ENCODE measurements at regions not wholly inside any gene's neighbourhood (a gene's known extent, or its start where the extent isn't known, plus 50 kb on each side); places are given as distances from the start of the nearest gene placed in this dataset.

DNA sequence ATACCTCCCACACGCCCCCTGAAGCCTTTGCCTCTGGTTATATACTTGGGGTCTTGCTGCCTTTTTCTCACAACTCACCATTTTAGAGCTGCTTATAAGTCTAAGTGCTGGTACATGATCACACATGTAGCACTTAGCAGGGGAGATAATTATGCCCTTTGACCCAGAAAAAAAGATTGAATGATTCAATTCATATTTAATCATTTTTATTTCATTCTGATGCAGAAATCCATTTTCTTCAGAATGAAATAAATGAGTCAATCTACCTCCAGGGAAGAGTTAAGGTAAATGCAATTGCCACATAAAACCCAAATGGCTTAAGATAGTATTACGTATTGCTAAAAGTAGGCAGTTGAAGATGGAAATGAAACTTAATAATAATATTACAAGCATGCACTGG is 414.6 kb upstream of the PRICKLE1 start:
- Histone ChIP-seq H3K36me3 (ENCODE audit: control insufficient read depth in 4 of 4, insufficient read depth in 3 of 4, low read depth in 1 of 4, low read length in 3 of 4) (no peaks in the 10 kb centered on the region), H3K9me3 (ENCODE audit: control insufficient read depth in 4 of 4, low read length in 3 of 4) (no peaks in the 10 kb centered on the region), H3K4me1 (ENCODE audit: control insufficient read depth in 4 of 4, insufficient read depth in 4 of 4, low read length in 3 of 4) (no peaks in the 10 kb centered on the region), H3K27ac (ENCODE audit: low read depth in 1 of 2, low read length in 2 of 2) (no peak overlapping the region), H3K4me3 (ENCODE audit: low read depth in 1 of 3, low read length in 3 of 3) (no peak overlapping the region), H3K9ac (ENCODE audit: low read depth in 1 of 2, low read length in 2 of 2) (no peak overlapping the region), H3K27me3 (ENCODE audit: control insufficient read depth in 4 of 4, insufficient read depth in 4 of 4, low read length in 3 of 4) (peaks cover 0 to 3% (median 0%) of the 10 kb centered on the region in 4 donors)
- TF ChIP-seq HNF4G (IDR thresholded peaks at IDR 0.05) (no peak), TAF1 (conservative IDR thresholded peaks at IDR 0.05) (no peak), EGR1 (IDR thresholded peaks at IDR 0.05; ENCODE audit: low read depth in 2 of 2) (no peak), HNF4A (conservative IDR thresholded peaks at IDR 0.05) (no peak), GABPA (IDR thresholded peaks at IDR 0.05 in 1 of 2, conservative IDR thresholded peaks at IDR 0.05 in 1 of 2) (no peak), FOXA1 (IDR thresholded peaks at IDR 0.05) (no peak), JUND (IDR thresholded peaks at IDR 0.05) (no peak), RAD21 (IDR thresholded peaks at IDR 0.05) (no peak), RXRA (IDR thresholded peaks at IDR 0.05) (no peak), SP1 (IDR thresholded peaks at IDR 0.05) (no peak)
- TF ChIP-seq, protein P1, sequence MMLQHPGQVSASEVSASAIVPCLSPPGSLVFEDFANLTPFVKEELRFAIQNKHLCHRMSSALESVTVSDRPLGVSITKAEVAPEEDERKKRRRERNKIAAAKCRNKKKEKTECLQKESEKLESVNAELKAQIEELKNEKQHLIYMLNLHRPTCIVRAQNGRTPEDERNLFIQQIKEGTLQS (IDR thresholded peaks at IDR 0.05): no peak
- TF ChIP-seq, protein P2, sequence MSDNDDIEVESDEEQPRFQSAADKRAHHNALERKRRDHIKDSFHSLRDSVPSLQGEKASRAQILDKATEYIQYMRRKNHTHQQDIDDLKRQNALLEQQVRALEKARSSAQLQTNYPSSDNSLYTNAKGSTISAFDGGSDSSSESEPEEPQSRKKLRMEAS (IDR thresholded peaks at IDR 0.05): no peak
- TF ChIP-seq, protein P3, sequence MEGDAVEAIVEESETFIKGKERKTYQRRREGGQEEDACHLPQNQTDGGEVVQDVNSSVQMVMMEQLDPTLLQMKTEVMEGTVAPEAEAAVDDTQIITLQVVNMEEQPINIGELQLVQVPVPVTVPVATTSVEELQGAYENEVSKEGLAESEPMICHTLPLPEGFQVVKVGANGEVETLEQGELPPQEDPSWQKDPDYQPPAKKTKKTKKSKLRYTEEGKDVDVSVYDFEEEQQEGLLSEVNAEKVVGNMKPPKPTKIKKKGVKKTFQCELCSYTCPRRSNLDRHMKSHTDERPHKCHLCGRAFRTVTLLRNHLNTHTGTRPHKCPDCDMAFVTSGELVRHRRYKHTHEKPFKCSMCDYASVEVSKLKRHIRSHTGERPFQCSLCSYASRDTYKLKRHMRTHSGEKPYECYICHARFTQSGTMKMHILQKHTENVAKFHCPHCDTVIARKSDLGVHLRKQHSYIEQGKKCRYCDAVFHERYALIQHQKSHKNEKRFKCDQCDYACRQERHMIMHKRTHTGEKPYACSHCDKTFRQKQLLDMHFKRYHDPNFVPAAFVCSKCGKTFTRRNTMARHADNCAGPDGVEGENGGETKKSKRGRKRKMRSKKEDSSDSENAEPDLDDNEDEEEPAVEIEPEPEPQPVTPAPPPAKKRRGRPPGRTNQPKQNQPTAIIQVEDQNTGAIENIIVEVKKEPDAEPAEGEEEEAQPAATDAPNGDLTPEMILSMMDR (IDR thresholded peaks at IDR 0.05; ENCODE audit: low read depth, low read length, missing input control): no peak
- TF ChIP-seq, protein P4, sequence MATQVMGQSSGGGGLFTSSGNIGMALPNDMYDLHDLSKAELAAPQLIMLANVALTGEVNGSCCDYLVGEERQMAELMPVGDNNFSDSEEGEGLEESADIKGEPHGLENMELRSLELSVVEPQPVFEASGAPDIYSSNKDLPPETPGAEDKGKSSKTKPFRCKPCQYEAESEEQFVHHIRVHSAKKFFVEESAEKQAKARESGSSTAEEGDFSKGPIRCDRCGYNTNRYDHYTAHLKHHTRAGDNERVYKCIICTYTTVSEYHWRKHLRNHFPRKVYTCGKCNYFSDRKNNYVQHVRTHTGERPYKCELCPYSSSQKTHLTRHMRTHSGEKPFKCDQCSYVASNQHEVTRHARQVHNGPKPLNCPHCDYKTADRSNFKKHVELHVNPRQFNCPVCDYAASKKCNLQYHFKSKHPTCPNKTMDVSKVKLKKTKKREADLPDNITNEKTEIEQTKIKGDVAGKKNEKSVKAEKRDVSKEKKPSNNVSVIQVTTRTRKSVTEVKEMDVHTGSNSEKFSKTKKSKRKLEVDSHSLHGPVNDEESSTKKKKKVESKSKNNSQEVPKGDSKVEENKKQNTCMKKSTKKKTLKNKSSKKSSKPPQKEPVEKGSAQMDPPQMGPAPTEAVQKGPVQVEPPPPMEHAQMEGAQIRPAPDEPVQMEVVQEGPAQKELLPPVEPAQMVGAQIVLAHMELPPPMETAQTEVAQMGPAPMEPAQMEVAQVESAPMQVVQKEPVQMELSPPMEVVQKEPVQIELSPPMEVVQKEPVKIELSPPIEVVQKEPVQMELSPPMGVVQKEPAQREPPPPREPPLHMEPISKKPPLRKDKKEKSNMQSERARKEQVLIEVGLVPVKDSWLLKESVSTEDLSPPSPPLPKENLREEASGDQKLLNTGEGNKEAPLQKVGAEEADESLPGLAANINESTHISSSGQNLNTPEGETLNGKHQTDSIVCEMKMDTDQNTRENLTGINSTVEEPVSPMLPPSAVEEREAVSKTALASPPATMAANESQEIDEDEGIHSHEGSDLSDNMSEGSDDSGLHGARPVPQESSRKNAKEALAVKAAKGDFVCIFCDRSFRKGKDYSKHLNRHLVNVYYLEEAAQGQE (IDR thresholded peaks at IDR 0.05): no peak
- TF ChIP-seq, protein P5, sequence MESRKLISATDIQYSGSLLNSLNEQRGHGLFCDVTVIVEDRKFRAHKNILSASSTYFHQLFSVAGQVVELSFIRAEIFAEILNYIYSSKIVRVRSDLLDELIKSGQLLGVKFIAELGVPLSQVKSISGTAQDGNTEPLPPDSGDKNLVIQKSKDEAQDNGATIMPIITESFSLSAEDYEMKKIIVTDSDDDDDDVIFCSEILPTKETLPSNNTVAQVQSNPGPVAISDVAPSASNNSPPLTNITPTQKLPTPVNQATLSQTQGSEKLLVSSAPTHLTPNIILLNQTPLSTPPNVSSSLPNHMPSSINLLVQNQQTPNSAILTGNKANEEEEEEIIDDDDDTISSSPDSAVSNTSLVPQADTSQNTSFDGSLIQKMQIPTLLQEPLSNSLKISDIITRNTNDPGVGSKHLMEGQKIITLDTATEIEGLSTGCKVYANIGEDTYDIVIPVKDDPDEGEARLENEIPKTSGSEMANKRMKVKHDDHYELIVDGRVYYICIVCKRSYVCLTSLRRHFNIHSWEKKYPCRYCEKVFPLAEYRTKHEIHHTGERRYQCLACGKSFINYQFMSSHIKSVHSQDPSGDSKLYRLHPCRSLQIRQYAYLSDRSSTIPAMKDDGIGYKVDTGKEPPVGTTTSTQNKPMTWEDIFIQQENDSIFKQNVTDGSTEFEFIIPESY (IDR thresholded peaks at IDR 0.05): no peak
- no peak for DNase-seq (ENCODE audit: low spot score)
- 83% methylated on average over 2 of the region's 2 CpGs for WGBS

DNA sequence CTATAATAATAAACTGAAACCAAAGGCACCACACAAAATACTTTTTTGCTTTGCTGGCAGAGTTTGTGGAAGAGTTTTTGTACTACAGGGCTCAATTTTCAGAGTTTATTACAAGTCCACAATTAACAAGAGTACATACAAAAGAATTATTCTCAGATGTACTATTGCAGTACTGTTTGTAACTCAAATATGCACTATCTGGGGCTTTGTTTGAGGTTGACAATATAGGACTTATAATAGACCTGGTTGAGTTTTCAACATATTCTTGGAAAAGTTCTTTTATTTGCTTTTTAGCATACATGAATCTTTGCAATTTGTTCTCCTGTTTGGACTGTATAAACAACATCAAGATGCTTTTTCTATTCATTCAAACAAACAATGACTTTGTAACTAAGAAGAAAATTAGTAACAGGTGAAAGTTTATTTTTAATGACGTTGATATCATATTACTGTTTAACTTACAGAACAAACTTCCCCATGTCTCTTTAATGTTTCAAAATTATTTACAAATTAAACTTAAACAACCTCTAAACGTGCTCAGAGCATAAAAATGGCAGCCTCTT is 407.4 kb upstream of the PRICKLE1 start:
- Histone ChIP-seq H3K4me1 (ENCODE audit: control insufficient read depth in 4 of 4, insufficient read depth in 4 of 4, low read length in 3 of 4) (no peaks in the 10 kb centered on the region), H3K9ac (ENCODE audit: low read depth in 1 of 2, low read length in 2 of 2) (no peak overlapping the region), H3K36me3 (ENCODE audit: control insufficient read depth in 4 of 4, insufficient read depth in 3 of 4, low read depth in 1 of 4, low read length in 3 of 4) (no peaks in the 10 kb centered on the region), H3K9me3 (ENCODE audit: control insufficient read depth in 4 of 4, low read length in 3 of 4) (no peaks in the 10 kb centered on the region), H3K27ac (ENCODE audit: low read depth in 1 of 2, low read length in 2 of 2) (no peak overlapping the region), H3K4me3 (ENCODE audit: low read depth in 1 of 3, low read length in 3 of 3) (no peak overlapping the region), H3K27me3 (ENCODE audit: control insufficient read depth in 4 of 4, insufficient read depth in 4 of 4, low read length in 3 of 4) (peaks cover 0 to 3% (median 0%) of the 10 kb centered on the region in 4 donors)
- TF ChIP-seq, protein P2 (IDR thresholded peaks at IDR 0.05): no peak
- TF ChIP-seq HNF4G (IDR thresholded peaks at IDR 0.05) (no peak), HNF4A (conservative IDR thresholded peaks at IDR 0.05) (no peak), EGR1 (IDR thresholded peaks at IDR 0.05; ENCODE audit: low read depth in 2 of 2) (no peak)
- TF ChIP-seq, protein P5 (IDR thresholded peaks at IDR 0.05): no peak
- TF ChIP-seq, protein P4 (IDR thresholded peaks at IDR 0.05): no peak
- TF ChIP-seq, protein P1 (IDR thresholded peaks at IDR 0.05): no peak
- no peak for DNase-seq (ENCODE audit: low spot score)
- 35% methylated on average over 2 of the region's 2 CpGs for WGBS

Measured in liver (tissue), 8 donors.